Neural cell (in vitro differentiated cells): ENCODE measurements at regions not wholly inside any gene's neighbourhood (a gene's known extent, or its start where the extent isn't known, plus 50 kb on each side); places are given as distances from the start of the nearest gene placed in this dataset.
"Not testable (repeated sequence)": the region's sequence is repeated elsewhere in the genome, so short reads cannot be mapped to it uniquely, and the experiment has no call there.

Experiments used
- EP300 ChIP-seq: fragments of 450-650 bp; conservative IDR thresholded peaks from 2 replicates; pipeline ENCODE4 v1.6.1; 2014; ENCODE audit warnings: antibody characterized with exemption, mild to moderate bottlenecking, moderate library complexity; ENCODE audit not compliant: poor library complexity, severe bottlenecking
- EZH2 ChIP-seq: fragments of 200-600, 300-800 bp; shearing (Covaris generic), sonication (generic); IDR thresholded peaks from 2 replicates; pipeline ENCODE4 v1.6.1; 2014; ENCODE audit warnings: antibody characterized with exemption, low read length, borderline replicate concordance, mild to moderate bottlenecking; ENCODE audit not compliant: insufficient read depth, poor library complexity, severe bottlenecking
- MXI1 ChIP-seq: fragments of 450-650 bp; conservative IDR thresholded peaks from 2 replicates; pipeline ENCODE4 v1.6.1; 2014; ENCODE audit warnings: antibody characterized with exemption, mild to moderate bottlenecking; ENCODE audit not compliant: poor library complexity, severe bottlenecking
- POLR2AphosphoS5 ChIP-seq: IDR thresholded peaks from 2 replicates; pipeline ENCODE4 v1.6.1; 2012
- RAD21 ChIP-seq: fragments of 450-650 bp; conservative IDR thresholded peaks from 2 replicates; pipeline ENCODE4 v1.6.1; 2014; ENCODE audit warnings: antibody characterized with exemption, mild to moderate bottlenecking, moderate library complexity
- SMC3 ChIP-seq: fragments of 450-650 bp; conservative IDR thresholded peaks from 2 replicates; pipeline ENCODE4 v1.6.1; 2014; ENCODE audit warnings: antibody characterized with exemption, mild to moderate bottlenecking, moderate library complexity; ENCODE audit not compliant: poor library complexity
- TAF1 ChIP-seq: IDR thresholded peaks from 2 replicates; pipeline ENCODE4 v1.6.1; 2012; ENCODE audit warnings: low read depth
- TF ChIP-seq, protein P1 (sequence below): fragments of 450-650 bp; IDR thresholded peaks from 2 replicates; pipeline ENCODE4 v1.5.1; 2014; ENCODE audit warnings: antibody characterized with exemption, mild to moderate bottlenecking, moderate library complexity; ENCODE audit not compliant: poor library complexity, severe bottlenecking
- TF ChIP-seq, protein P2 (sequence below): IDR thresholded peaks from 2 replicates; pipeline ENCODE4 v1.6.1; 2012; ENCODE audit warnings: borderline replicate concordance

DNA sequence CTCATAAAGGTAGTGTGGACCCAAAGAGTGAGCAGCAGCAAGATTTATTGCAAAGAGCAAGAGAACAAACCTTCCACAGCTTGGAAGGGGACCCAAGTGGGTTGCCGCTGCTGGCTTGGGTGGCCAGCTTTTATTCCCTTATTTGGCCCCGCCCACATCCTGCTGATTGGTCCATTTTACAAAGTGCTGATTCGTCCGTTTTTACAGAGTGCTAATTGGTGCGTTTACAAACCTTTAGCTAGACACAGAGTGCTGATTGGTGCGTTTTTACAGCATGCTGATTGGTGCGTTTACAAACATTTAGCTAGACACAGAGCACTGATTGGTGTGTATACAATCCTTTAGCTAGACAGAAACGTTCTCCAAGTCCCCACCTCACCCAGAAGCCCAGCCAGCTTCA is 265.2 kb upstream of the HTR1E start:
- TF ChIP-seq TAF1, EP300, EZH2, RAD21, MXI1, POLR2AphosphoS5, SMC3: not testable (repeated sequence)
- TF ChIP-seq, protein P1, sequence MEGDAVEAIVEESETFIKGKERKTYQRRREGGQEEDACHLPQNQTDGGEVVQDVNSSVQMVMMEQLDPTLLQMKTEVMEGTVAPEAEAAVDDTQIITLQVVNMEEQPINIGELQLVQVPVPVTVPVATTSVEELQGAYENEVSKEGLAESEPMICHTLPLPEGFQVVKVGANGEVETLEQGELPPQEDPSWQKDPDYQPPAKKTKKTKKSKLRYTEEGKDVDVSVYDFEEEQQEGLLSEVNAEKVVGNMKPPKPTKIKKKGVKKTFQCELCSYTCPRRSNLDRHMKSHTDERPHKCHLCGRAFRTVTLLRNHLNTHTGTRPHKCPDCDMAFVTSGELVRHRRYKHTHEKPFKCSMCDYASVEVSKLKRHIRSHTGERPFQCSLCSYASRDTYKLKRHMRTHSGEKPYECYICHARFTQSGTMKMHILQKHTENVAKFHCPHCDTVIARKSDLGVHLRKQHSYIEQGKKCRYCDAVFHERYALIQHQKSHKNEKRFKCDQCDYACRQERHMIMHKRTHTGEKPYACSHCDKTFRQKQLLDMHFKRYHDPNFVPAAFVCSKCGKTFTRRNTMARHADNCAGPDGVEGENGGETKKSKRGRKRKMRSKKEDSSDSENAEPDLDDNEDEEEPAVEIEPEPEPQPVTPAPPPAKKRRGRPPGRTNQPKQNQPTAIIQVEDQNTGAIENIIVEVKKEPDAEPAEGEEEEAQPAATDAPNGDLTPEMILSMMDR: not testable (repeated sequence)
- TF ChIP-seq, protein P2, sequence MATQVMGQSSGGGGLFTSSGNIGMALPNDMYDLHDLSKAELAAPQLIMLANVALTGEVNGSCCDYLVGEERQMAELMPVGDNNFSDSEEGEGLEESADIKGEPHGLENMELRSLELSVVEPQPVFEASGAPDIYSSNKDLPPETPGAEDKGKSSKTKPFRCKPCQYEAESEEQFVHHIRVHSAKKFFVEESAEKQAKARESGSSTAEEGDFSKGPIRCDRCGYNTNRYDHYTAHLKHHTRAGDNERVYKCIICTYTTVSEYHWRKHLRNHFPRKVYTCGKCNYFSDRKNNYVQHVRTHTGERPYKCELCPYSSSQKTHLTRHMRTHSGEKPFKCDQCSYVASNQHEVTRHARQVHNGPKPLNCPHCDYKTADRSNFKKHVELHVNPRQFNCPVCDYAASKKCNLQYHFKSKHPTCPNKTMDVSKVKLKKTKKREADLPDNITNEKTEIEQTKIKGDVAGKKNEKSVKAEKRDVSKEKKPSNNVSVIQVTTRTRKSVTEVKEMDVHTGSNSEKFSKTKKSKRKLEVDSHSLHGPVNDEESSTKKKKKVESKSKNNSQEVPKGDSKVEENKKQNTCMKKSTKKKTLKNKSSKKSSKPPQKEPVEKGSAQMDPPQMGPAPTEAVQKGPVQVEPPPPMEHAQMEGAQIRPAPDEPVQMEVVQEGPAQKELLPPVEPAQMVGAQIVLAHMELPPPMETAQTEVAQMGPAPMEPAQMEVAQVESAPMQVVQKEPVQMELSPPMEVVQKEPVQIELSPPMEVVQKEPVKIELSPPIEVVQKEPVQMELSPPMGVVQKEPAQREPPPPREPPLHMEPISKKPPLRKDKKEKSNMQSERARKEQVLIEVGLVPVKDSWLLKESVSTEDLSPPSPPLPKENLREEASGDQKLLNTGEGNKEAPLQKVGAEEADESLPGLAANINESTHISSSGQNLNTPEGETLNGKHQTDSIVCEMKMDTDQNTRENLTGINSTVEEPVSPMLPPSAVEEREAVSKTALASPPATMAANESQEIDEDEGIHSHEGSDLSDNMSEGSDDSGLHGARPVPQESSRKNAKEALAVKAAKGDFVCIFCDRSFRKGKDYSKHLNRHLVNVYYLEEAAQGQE: not testable (repeated sequence)
